GM19239 (cell line): ENCODE measurements at regions not wholly inside any gene's neighbourhood (a gene's known extent, or its start where the extent isn't known, plus 50 kb on each side); places are given as distances from the start of the nearest gene placed in this dataset.
"Not testable (repeated sequence)": the region's sequence is repeated elsewhere in the genome, so short reads cannot be mapped to it uniquely, and the experiment has no call there.

Experiments
- DNase-seq: peaks from one replicate; pipeline ENCODE4 v3.0.0; 2011; ENCODE audit warnings: low spot score; ENCODE audit not compliant: insufficient read length
- FAIRE-seq: peaks from 2 replicates; lab custom pipeline; 2011; peaks lifted over from hg19 to GRCh38; lab: Jason Lieb, UNC

DNA sequence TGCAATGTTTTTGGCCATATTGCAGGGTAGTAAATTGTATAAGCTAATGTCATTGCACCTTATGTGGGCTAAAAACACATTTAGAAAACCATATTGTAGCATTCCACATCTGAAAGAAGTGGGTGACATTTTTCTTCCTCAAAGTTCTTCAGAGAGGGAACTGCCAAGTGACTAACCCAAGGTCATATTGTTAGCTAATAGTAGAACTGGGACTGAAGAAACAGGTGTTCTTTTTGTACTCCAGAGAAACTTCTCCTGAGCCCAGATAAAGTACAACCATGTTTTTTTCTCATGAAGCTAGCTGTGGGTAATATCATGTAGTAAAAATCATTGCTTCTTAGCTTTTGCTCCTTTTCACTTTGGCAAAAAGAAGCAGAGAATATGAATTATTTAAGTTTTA, 333.0 kb downstream of the NSUN3 start:
- DNase-seq (no peak), FAIRE-seq (no peak)

DNA sequence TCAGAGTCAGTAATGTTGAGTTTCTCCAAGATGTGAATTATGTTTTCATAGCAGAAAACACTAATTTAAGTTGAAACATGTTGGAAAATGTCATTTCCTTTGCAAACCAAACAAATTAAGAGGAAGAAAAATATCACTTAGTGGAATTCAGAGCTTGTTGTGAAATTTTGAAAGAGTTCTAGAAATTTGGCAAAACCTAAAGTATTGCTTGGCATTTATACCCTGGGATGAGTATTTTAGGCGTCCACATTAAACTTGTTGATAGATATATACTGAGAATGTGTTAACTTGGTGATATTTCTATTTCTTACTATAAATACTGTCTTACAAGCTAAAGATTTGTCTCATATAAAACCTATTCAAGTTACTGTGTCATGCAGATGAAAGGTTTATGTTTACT, 335.2 kb downstream of the NSUN3 start:
- no peak for FAIRE-seq

GRCh38 chr3:94401466-94401865, 338.6 kb downstream of the NSUN3 start:
- FAIRE-seq (no peak), DNase-seq (no peak)

More for the DNA sequence above, 335.2 kb downstream of the NSUN3 start:
- no peak for DNase-seq

GRCh38 chr3:94402126-94402525, 339.3 kb downstream of the NSUN3 start:
- DNase-seq, result no peak
- no peak for FAIRE-seq

GRCh38 chr3:94405258-94406035, 342.6 kb downstream of the NSUN3 start:
- DNase-seq, result no peak
- no peak for FAIRE-seq

GRCh38 chr3:94406595-94406994, 343.7 kb downstream of the NSUN3 start:
- no peak for FAIRE-seq
- no peak for DNase-seq

DNA sequence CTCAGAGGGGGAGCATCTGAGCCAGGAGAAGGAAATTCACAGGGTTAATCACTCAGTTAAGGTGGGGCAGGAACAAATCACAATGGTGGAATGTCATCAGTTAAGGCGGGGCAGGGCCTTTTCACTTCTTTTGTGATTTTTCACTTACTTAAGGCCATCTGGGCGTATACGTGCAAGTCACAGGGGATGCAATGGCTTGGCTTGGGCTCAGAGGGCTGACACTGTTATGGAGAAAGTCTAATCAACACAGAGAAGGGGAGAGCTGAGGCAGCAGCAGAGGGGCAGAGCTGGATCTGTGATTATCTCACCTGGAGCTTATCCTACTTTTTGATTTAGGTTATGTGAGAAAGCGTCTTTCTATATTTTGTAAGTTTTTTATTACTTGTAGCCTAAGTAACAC, 350.1 kb downstream of the NSUN3 start:
- not testable (repeated sequence) for DNase-seq, FAIRE-seq

DNA sequence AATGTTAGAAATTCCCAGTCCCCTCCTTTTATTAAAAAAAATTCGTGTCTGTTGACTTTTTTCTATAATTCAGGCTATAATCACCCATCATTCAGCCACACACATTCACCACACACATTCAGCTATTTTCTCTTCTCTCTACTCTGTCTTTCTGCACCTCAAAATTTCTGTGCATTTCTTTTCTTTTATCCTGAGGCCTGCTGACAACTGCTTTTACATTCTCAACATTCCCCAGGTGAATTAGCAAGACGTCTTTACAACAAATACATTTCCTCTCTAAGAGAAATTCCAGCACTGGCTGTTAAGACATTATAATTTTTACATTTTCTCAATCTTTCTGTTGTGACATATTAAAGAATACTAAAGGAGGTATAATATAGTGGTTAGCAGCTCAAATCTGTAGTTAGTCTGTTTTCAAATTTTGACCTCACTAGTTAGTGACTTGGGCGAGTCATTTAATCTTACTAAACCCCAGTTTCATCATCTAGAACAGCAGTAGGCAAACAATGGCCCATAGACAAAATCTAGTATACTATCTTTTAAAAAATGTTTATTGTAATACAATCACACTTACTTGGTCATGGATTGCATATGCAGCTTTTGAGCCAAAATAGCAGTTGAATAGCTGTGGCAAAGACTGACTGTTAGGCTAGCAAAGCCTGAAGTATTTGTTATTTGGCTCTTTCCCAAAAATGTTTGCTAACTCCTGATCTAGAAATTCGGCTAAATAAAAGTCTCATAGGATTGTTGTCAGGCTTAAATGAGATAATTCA, 350.7 kb downstream of the NSUN3 start:
- FAIRE-seq (no peak), DNase-seq (no peak)

- FAIRE-seq (no peak), DNase-seq (no peak)
Measured at GRCh38 chr3:94414418-94414817, 351.6 kb downstream of the NSUN3 start.

- no peak for DNase-seq
- FAIRE-seq, result no peak
Measured at GRCh38 chr3:94416768-94417167, 353.9 kb downstream of the NSUN3 start.

GRCh38 chr3:94417963-94418455, 355.1 kb downstream of the NSUN3 start:
- DNase-seq (no peak), FAIRE-seq (no peak)

DNA sequence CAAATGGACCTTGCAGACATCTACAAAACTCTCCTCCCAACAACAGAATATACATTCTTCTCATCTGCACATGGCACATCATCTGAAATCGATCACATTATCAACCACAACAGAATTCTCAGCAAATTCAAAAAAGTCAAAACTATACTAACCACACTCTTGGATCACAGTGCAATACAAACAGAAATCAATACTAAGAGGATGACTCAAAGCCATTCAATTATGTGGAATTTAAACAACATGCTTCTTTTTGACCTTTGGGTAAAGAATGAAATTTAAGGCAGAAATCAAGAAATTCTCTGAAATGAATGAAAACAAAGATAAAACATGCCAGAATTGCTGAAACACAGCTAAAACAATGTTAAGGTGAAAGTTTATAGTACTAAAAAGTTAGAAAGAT, 358.1 kb downstream of the NSUN3 start:
- FAIRE-seq (no peak), DNase-seq (no peak)

- no peak for DNase-seq
- no peak for FAIRE-seq
Measured at GRCh38 chr3:94423578-94423977, 360.7 kb downstream of the NSUN3 start.

GRCh38 chr3:94429517-94429916, 366.7 kb downstream of the NSUN3 start:
- DNase-seq (no peak), FAIRE-seq (no peak)

GRCh38 chr3:94431876-94432570, 369.2 kb downstream of the NSUN3 start:
- FAIRE-seq (no peak), DNase-seq (no peak)

DNA sequence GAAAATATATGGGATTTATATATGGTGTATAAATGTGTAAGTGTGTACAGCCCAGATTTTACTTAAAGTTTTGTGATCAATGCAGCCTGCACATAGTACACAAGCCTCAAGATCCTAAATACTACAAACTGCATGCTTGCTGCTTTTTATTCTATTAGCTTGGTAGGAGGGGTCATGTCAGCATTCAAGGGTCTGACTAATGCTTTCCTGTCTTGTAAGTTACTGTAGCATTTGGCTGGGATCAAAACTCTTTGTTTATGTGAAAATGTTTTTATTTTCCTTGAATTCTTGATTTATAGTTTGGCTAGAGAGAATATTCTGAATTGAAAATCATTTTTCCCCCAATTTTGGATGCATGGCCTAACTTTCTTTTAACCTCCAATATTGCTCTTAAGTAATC, 370.9 kb downstream of the NSUN3 start:
- FAIRE-seq, result no peak
- no peak for DNase-seq

- no peak for DNase-seq
- FAIRE-seq, result no peak
Measured at GRCh38 chr3:94440767-94441493, 378.1 kb downstream of the NSUN3 start.

DNA sequence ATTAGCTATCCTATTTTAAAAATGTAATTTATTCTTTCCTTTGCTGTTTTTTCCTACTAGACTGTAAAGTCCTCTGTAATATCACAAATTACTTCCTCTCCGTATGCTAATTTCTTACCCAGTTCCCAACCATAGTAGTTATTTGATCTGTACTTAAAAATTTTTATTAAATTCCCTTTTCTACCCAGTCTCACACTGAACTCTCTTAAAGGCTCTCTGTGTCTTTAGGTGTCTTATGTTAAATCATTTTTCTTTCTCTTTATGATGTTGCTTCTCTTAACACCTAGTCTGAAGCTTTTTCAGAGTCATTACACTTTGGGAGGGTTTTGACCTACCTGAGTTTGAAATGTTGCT, 378.6 kb downstream of the NSUN3 start:
- FAIRE-seq (no peak), DNase-seq (no peak)

DNA sequence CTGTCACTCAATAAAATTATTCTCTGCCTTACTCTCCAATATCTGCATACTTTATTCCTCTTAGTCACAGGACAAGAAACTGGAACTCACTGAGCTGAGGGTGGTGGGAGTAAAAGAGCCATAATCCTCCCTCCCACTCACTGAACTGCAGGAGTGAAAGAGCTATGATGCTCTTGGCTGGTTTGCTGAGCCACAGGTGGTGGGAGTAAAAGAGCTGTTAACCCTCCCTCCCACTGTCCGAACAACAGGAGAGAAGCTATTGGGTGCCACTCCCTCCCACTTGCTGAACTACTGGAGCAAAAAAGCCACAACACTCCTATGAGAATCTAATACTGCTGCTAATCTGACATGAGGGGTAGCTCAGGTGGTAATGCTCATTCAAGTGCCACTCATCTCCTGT, 391.0 kb downstream of the NSUN3 start:
- DNase-seq (no peak), FAIRE-seq (no peak)

DNA sequence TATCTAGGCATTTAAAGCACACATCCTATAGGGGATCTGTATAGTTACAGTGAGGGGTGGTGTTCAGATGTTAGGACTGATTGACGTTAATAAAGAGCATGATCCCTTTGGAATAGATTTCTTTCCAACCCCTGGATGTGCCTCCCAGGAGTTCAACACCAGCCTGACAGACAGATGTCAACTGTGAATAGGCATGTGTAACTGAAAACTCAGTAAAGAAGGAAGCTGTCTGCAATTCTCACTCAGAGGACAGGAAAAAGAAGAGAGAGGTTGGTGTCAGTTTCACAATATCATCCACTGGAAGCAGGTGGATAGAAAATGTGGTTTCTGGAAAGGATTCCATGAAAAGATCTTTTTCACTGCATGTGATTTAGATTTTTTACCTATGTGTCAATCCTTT, 396.3 kb downstream of the NSUN3 start:
- DNase-seq, result no peak
- no peak for FAIRE-seq
